22Rv1 (cell line): ENCODE measurements at regions not wholly inside any gene's neighbourhood (a gene's known extent, or its start where the extent isn't known, plus 50 kb on each side); places are given as distances from the start of the nearest gene placed in this dataset.

Experiments used
- ZFX ChIP-seq: fragments of 450-650 bp; IDR thresholded peaks from 2 replicates; pipeline ENCODE4 v1.6.1; 2017; ENCODE audit warnings: antibody characterized with exemption, borderline replicate concordance
- TF ChIP-seq, protein P1 (sequence below): fragments of 450-650 bp; IDR thresholded peaks from 2 replicates; pipeline ENCODE4 v1.5.1; 2017; ENCODE audit warnings: mild to moderate bottlenecking

DNA sequence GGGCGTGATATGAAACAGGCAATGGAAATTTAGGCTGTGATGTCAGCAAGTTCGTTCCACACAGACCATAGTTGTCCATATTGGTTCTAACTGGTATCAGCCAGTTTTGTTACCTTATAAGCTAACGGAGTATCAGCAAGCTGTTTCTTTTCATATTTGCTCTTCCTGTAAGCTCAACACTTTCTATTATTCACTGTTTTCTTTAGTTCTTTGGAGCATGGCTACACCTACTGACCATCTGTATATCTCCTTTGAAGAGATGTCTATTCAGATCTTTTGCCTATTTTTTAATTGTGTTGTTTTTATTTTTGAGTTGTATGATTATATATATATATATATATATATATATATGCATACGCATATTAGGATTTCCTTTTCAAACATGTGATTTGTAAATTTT, 1057.2 kb upstream of the CDH10 start:
- TF ChIP-seq, protein P1, sequence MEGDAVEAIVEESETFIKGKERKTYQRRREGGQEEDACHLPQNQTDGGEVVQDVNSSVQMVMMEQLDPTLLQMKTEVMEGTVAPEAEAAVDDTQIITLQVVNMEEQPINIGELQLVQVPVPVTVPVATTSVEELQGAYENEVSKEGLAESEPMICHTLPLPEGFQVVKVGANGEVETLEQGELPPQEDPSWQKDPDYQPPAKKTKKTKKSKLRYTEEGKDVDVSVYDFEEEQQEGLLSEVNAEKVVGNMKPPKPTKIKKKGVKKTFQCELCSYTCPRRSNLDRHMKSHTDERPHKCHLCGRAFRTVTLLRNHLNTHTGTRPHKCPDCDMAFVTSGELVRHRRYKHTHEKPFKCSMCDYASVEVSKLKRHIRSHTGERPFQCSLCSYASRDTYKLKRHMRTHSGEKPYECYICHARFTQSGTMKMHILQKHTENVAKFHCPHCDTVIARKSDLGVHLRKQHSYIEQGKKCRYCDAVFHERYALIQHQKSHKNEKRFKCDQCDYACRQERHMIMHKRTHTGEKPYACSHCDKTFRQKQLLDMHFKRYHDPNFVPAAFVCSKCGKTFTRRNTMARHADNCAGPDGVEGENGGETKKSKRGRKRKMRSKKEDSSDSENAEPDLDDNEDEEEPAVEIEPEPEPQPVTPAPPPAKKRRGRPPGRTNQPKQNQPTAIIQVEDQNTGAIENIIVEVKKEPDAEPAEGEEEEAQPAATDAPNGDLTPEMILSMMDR = no peak
- TF ChIP-seq ZFX = no peak
